ENCODE measurements at regions not wholly inside any gene's neighbourhood (a gene's known extent, or its start where the extent isn't known, plus 50 kb on each side); places are given as distances from the start of the nearest gene placed in this dataset.

GRCh38 chr10:123603130-123603529 lies 63.0 kb upstream of the GPR26 start:
- ATAC-seq (no peak), DNase-seq (ENCODE audit: extremely low read depth in 1 of 4, low spot score in 3 of 4) (no peak), FAIRE-seq (no peak)
- Histone ChIP-seq H3K4me1 (replicated peaks in 1 of 2; ENCODE audit: control insufficient read depth in 2 of 2, insufficient read depth in 2 of 2, low read length in 2 of 2) (no peaks in the 10 kb centered on the region), H3K4me3 (no peak overlapping the region), H3K9ac (ENCODE audit: insufficient read depth in 1 of 2, low read depth in 2 of 2, low read length in 2 of 2) (no peak overlapping the region), H3K9me3 (replicated peaks; ENCODE audit: control insufficient read depth, insufficient read depth, low read depth, low read length) (no peaks in the 10 kb centered on the region), H3K4me2 (ENCODE audit: insufficient read depth, low read length) (no peak overlapping the region), H3K36me3 (ENCODE audit: control insufficient read depth, insufficient read depth, low read length) (no peaks in the 10 kb centered on the region), H3K79me2 (ENCODE audit: control insufficient read depth, insufficient read depth, low read length) (no peaks in the 10 kb centered on the region), H3K27ac (ENCODE audit: extremely low read depth, low read depth, low read length) (no peak overlapping the region), H3K9me1 (ENCODE audit: control insufficient read depth, insufficient read depth, low read length) (no peaks in the 10 kb centered on the region), H4K20me1 (replicated peaks; ENCODE audit: control insufficient read depth, insufficient read depth, low read length) (no peaks in the 10 kb centered on the region), H2AFZ (ENCODE audit: low read depth, low read length) (no peak overlapping the region), H3K27me3 (ENCODE audit: control insufficient read depth in 2 of 2, insufficient read depth in 2 of 2, low read length in 2 of 2) (no peaks in the 10 kb centered on the region)
- in situ Hi-C loops (cut with MboI) (no loop called here), intact Hi-C loops (cut with micrococcal nuclease) (no loop called here)
- TF ChIP-seq GTF2E2 (tag; IDR thresholded peaks at IDR 0.05) (no peak), ZNF407 (IDR thresholded peaks at IDR 0.05; ENCODE audit: low read depth) (no peak), IRF2 (CRISPR knock-in tag; IDR thresholded peaks at IDR 0.05) (no peak), ZFP36 (IDR thresholded peaks at IDR 0.05; ENCODE audit: low read depth, low read length, partially characterized antibody) (no peak), GATAD2A (IDR thresholded peaks at IDR 0.05) (no peak), ZNF655 (CRISPR knock-in tag; IDR thresholded peaks at IDR 0.05) (no peak), RBBP5 (IDR thresholded peaks at IDR 0.05; ENCODE audit: borderline replicate concordance, insufficient read depth, low read length, poor library complexity, severe bottlenecking) (no peak), ZNF76 (CRISPR knock-in tag; IDR thresholded peaks at IDR 0.05; ENCODE audit: borderline replicate concordance) (no peak), HNRNPUL1 (IDR thresholded peaks at IDR 0.05; ENCODE audit: low read length) (no peak)
- WGBS (ENCODE audit: insufficient coverage, low coverage, missing lambda C conversion rate), result 0% methylated on average over 3 of the region's 4 CpGs
- ChIA-PET POLR2A (no interaction called here), CTCF (ENCODE audit: low intra/inter-chr PET ratio) (no interaction called here)
- BruUV-seq (replicated peaks), result no TSS peak
